ENCODE measurements at regions not wholly inside any gene's neighbourhood (a gene's known extent, or its start where the extent isn't known, plus 50 kb on each side); places are given as distances from the start of the nearest gene placed in this dataset.

- Histone ChIP-seq H3K27me3 (no peaks in the 10 kb centered on the region), H3K9me3 (no peaks in the 10 kb centered on the region), H3K27ac (no peak overlapping the region), H3K4me1 (no peaks in the 10 kb centered on the region), H3K36me3 (no peaks in the 10 kb centered on the region), H3K4me3 (no peak overlapping the region)
- intact Hi-C loops (cut with DNase I; ENCODE audit: low total_unique reads): no loop called here
- DNase-seq (ENCODE audit: low spot score in 2 of 2): no peak
- TF ChIP-seq POLR2A (IDR thresholded peaks at IDR 0.05): no peak
- no peak for TF ChIP-seq CTCF (IDR thresholded peaks at IDR 0.05)
- no peak for TF ChIP-seq POLR2AphosphoS5 (IDR thresholded peaks at IDR 0.05)
Observed at GRCh38 chr1:108017698-108018097, 52.7 kb upstream of the VAV3 start.

- H3K27ac ChIP-seq: no peak overlapping the region
- H3K36me3 ChIP-seq: no peaks in the 10 kb centered on the region
- no peak for DNase-seq (ENCODE audit: low spot score in 2 of 2)
- H3K27me3 ChIP-seq: no peaks in the 10 kb centered on the region
- no peaks in the 10 kb centered on the region for H3K4me1 ChIP-seq
- TF ChIP-seq CTCF (IDR thresholded peaks at IDR 0.05) (no peak), POLR2AphosphoS5 (IDR thresholded peaks at IDR 0.05) (no peak), POLR2A (IDR thresholded peaks at IDR 0.05) (no peak)
- no peak overlapping the region for H3K4me3 ChIP-seq
- H3K9me3 ChIP-seq: no peaks in the 10 kb centered on the region
- intact Hi-C loops (cut with DNase I; ENCODE audit: low total_unique reads): no loop called here
Observed at GRCh38 chr1:108016451-108016920, 51.5 kb upstream of the VAV3 start.
